Astrocyte (in vitro differentiated cells and primary cell): ENCODE measurements at regions not wholly inside any gene's neighbourhood (a gene's known extent, or its start where the extent isn't known, plus 50 kb on each side); places are given as distances from the start of the nearest gene placed in this dataset.

Source experiments
- DNase-seq: peaks from one replicate; pipeline ENCODE4 v3.0.0-alpha.2; 2010; ENCODE audit warnings: low read depth
- FAIRE-seq: peaks from 2 replicates; lab custom pipeline; 2011; peaks lifted over from hg19 to GRCh38; lab: Jason Lieb, UNC
- H2AFZ ChIP-seq: 2 replicates; pipeline ENCODE4 v1.6.0; 2012; ENCODE audit warnings: low read depth, low read length, inconsistent platforms
- H3K27ac ChIP-seq: 2 replicates; pipeline ENCODE4 v1.5.1; 2011; ENCODE audit warnings: low read depth, low read length, inconsistent platforms
- H3K27me3 ChIP-seq: 2 replicates; pipeline ENCODE4 v1.6.0; 2011; ENCODE audit warnings: low read length, inconsistent platforms; ENCODE audit not compliant: insufficient read depth
- H3K36me3 ChIP-seq: 2 replicates; pipeline ENCODE4 v1.5.1; 2011; ENCODE audit warnings: low read length, inconsistent platforms; ENCODE audit not compliant: insufficient read depth
- H3K4me1 ChIP-seq: 2 replicates; pipeline ENCODE4 v1.5.1; 2011; ENCODE audit warnings: low read length, inconsistent platforms; ENCODE audit not compliant: insufficient read depth
- H3K4me2 ChIP-seq: 2 replicates; pipeline ENCODE4 v1.6.0; 2012; ENCODE audit warnings: low read length, inconsistent platforms
- H3K4me3 ChIP-seq: 2 replicates; pipeline ENCODE4 v1.5.1; 2011; ENCODE audit warnings: low read depth, mild to moderate bottlenecking, low read length, inconsistent platforms; ENCODE audit not compliant: insufficient read depth
- H3K79me2 ChIP-seq: 2 replicates; pipeline ENCODE4 v1.6.0; 2012; ENCODE audit warnings: mild to moderate bottlenecking, low read length, inconsistent platforms; ENCODE audit not compliant: insufficient read depth
- H3K9ac ChIP-seq: 2 replicates; pipeline ENCODE4 v1.6.0; 2012; ENCODE audit warnings: mild to moderate bottlenecking, low read length, inconsistent platforms
- H3K9me3 ChIP-seq: 2 replicates; pipeline ENCODE4 v1.5.1; 2012; ENCODE audit warnings: low read depth, mild to moderate bottlenecking, low read length, inconsistent platforms; ENCODE audit not compliant: insufficient read depth
- H4K20me1 ChIP-seq: 2 replicates; pipeline ENCODE4 v1.6.0; 2012; ENCODE audit warnings: low read length, inconsistent platforms; ENCODE audit not compliant: insufficient read depth
- H3K27ac Mint-ChIP-seq: one replicate; pipeline ENCODE4 v1.8.0; 2021; ENCODE audit warnings: mild to moderate bottlenecking, mixed read lengths; ENCODE audit not compliant: unreplicated experiment
- H3K27me3 Mint-ChIP-seq: one replicate; pipeline ENCODE4 v1.8.0; 2021; ENCODE audit warnings: low read depth, mixed read lengths; ENCODE audit not compliant: unreplicated experiment
- H3K36me3 Mint-ChIP-seq: one replicate; pipeline ENCODE4 v1.8.0; 2021; ENCODE audit warnings: low read depth, mixed read lengths; ENCODE audit not compliant: unreplicated experiment
- H3K4me1 Mint-ChIP-seq: one replicate; pipeline ENCODE4 v1.8.0; 2021; ENCODE audit warnings: low read depth, mixed read lengths; ENCODE audit not compliant: unreplicated experiment
- H3K4me3 Mint-ChIP-seq: one replicate; pipeline ENCODE4 v1.8.0; 2021; ENCODE audit warnings: mild to moderate bottlenecking, moderate library complexity, mixed read lengths; ENCODE audit not compliant: unreplicated experiment
- H3K9me3 Mint-ChIP-seq: one replicate; pipeline ENCODE4 v1.8.0; 2021; ENCODE audit warnings: mild to moderate bottlenecking, mixed read lengths; ENCODE audit not compliant: unreplicated experiment
- EZH2 ChIP-seq: IDR thresholded peaks from 2 replicates; pipeline ENCODE4 v1.6.1; 2012; ENCODE audit warnings: mild to moderate bottlenecking, low read length, inconsistent platforms; ENCODE audit not compliant: insufficient read depth
- TF ChIP-seq, protein P1 (sequence below): IDR thresholded peaks from 2 replicates; pipeline ENCODE4 v1.5.1; 2011; ENCODE audit warnings: low read depth, mild to moderate bottlenecking, inconsistent platforms, low read length, moderate library complexity; ENCODE audit not compliant: insufficient read depth

DNA sequence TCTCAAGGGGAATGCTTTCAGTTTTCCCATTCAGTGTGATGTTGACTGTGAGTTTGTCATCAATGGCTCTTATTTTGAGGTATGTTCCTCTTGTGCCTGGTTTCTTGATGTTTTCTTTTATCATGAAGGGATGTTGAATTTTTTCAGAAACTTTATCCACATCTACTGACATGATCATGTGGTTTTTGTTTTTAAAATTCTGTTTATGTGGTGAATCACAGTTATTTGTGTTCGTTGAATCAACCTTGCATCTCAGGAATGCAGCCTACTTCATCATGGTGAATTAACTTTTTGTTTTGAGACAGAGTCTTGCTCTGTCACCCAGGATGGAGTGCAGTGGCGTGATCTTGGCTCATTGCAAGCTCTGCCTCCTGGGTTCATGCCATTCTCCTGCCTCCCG lies 263.1 kb upstream of the KLF3 start:
- H3K4me1 ChIP-seq, result no peaks in the 10 kb centered on the region
- Mint-ChIP-seq H3K4me3 (no peak overlapping the region), H3K4me1 (no peaks in the 10 kb centered on the region), H3K9me3 (peaks cover 4% of the 10 kb centered on the region), H3K36me3 (no peaks in the 10 kb centered on the region), H3K27ac (no peak overlapping the region), H3K27me3 (no peaks in the 10 kb centered on the region)
- DNase-seq (peak; percentile 20), FAIRE-seq (no peak)
- no peak overlapping the region for H3K4me2 ChIP-seq
- no peak overlapping the region for H3K4me3 ChIP-seq
- H3K9ac ChIP-seq, result no peak overlapping the region
- no peaks in the 10 kb centered on the region for H3K79me2 ChIP-seq
- TF ChIP-seq, protein P1, sequence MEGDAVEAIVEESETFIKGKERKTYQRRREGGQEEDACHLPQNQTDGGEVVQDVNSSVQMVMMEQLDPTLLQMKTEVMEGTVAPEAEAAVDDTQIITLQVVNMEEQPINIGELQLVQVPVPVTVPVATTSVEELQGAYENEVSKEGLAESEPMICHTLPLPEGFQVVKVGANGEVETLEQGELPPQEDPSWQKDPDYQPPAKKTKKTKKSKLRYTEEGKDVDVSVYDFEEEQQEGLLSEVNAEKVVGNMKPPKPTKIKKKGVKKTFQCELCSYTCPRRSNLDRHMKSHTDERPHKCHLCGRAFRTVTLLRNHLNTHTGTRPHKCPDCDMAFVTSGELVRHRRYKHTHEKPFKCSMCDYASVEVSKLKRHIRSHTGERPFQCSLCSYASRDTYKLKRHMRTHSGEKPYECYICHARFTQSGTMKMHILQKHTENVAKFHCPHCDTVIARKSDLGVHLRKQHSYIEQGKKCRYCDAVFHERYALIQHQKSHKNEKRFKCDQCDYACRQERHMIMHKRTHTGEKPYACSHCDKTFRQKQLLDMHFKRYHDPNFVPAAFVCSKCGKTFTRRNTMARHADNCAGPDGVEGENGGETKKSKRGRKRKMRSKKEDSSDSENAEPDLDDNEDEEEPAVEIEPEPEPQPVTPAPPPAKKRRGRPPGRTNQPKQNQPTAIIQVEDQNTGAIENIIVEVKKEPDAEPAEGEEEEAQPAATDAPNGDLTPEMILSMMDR, result no peak
- TF ChIP-seq EZH2, result no peak
- H2AFZ ChIP-seq, result no peak overlapping the region
- H3K9me3 ChIP-seq, result peaks cover 2% of the 10 kb centered on the region
- no peaks in the 10 kb centered on the region for H3K36me3 ChIP-seq
- H3K27ac ChIP-seq, result no peak overlapping the region
- H4K20me1 ChIP-seq, result no peaks in the 10 kb centered on the region
- no peaks in the 10 kb centered on the region for H3K27me3 ChIP-seq

DNA sequence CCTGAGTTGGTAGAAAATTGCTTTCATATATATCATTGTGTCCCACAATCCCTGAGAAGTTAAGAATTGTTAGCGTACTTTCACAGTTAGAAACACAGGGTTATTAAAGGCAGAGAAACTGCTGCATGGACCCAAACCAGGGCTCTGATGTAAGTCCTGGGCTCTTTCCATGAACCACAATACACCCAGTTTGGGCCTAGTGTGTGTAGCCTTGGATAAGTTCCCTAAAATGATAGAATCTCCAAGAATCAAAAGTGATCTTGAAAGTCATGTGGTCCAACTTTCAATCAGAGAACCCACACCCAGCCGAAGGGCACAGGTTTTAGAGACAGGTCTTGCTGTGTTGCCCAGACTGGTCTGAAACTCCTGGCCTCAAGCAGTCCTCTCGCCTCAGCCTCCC lies 257.8 kb upstream of the KLF3 start:
- DNase-seq, result no peak
- no peaks in the 10 kb centered on the region for H3K4me1 ChIP-seq
- no peak overlapping the region for H3K4me3 ChIP-seq
- H3K9me3 ChIP-seq, result no peaks in the 10 kb centered on the region
- no peak overlapping the region for H3K27ac ChIP-seq
- no peak overlapping the region for H2AFZ ChIP-seq
- Mint-ChIP-seq H3K27ac (no peak overlapping the region), H3K36me3 (no peaks in the 10 kb centered on the region), H3K9me3 (peaks cover 2% of the 10 kb centered on the region), H3K4me1 (no peaks in the 10 kb centered on the region), H3K4me3 (no peak overlapping the region), H3K27me3 (peaks cover 4% of the 10 kb centered on the region)
- no peaks in the 10 kb centered on the region for H3K36me3 ChIP-seq
- no peak for FAIRE-seq
- no peaks in the 10 kb centered on the region for H3K79me2 ChIP-seq
- H4K20me1 ChIP-seq, result no peaks in the 10 kb centered on the region
- H3K4me2 ChIP-seq, result no peak overlapping the region
- no peak overlapping the region for H3K9ac ChIP-seq
- TF ChIP-seq, protein P1, result no peak
- TF ChIP-seq EZH2, result no peak
- no peaks in the 10 kb centered on the region for H3K27me3 ChIP-seq

DNA sequence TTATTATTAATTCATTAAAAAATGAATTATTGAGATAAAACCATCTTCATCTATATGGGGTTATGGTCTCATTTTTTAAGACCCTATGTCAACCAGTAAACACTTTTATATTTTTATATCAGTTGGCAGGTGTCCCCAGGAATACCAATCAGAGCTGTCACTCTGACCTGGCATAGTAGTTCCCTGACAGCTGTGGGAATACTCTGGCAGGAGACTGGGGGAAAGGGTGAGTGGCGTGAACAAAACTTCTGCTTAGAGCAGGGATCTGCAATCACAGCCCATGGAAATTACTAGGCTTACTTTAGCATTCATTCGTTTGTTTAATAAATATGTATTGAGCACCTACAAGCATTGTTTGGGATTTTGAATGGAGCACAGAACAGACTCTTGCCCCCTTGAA lies 254.1 kb upstream of the KLF3 start:
- H3K9me3 Mint-ChIP-seq, result no peaks in the 10 kb centered on the region
- Histone ChIP-seq H3K36me3 (no peaks in the 10 kb centered on the region), H3K4me3 (no peak overlapping the region), H3K4me2 (no peak overlapping the region), H4K20me1 (no peaks in the 10 kb centered on the region), H2AFZ (no peak overlapping the region), H3K4me1 (no peaks in the 10 kb centered on the region), H3K79me2 (no peaks in the 10 kb centered on the region), H3K27me3 (no peaks in the 10 kb centered on the region), H3K9me3 (no peaks in the 10 kb centered on the region), H3K9ac (no peak overlapping the region), H3K27ac (no peak overlapping the region)
- H3K4me3 Mint-ChIP-seq, result no peak overlapping the region
- H3K36me3 Mint-ChIP-seq, result no peaks in the 10 kb centered on the region
- H3K27ac Mint-ChIP-seq, result no peak overlapping the region
- H3K27me3 Mint-ChIP-seq, result peaks cover 4% of the 10 kb centered on the region
- no peak for TF ChIP-seq EZH2
- TF ChIP-seq, protein P1, result no peak
- DNase-seq (no peak), FAIRE-seq (no peak)
- no peaks in the 10 kb centered on the region for H3K4me1 Mint-ChIP-seq
